MM.1S (cell line): ENCODE measurements at regions not wholly inside any gene's neighbourhood (a gene's known extent, or its start where the extent isn't known, plus 50 kb on each side); places are given as distances from the start of the nearest gene placed in this dataset.
A peak's percentile ranks its signal among the peaks of the same experiment; 100 is the strongest.

Experiments
- DNase-seq: peaks from one replicate; pipeline ENCODE4 v3.0.0-alpha.2; 2015
- H2AFZ ChIP-seq: fragments of 300-600 bp; sonication (generic); 2 replicates; pipeline ENCODE4 v1.6.0; 2016; ENCODE audit warnings: antibody characterized with exemption, low read length
- H3F3A ChIP-seq: fragments of 300-600 bp; sonication (generic); 2 replicates; pipeline ENCODE4 v1.6.1; 2016; ENCODE audit warnings: mild to moderate bottlenecking, antibody characterized with exemption, low read length, moderate library complexity, mixed read lengths; ENCODE audit not compliant: insufficient read depth
- H3K27ac ChIP-seq: fragments of 300-600 bp; sonication (generic); 2 replicates; pipeline ENCODE4 v1.5.1; 2016; ENCODE audit warnings: mild to moderate bottlenecking, low read length
- H3K27me3 ChIP-seq: fragments of 300-600 bp; sonication (generic); replicated peaks from 2 replicates; pipeline ENCODE4 v1.6.0; 2016; ENCODE audit warnings: low read length; ENCODE audit not compliant: insufficient read depth
- H3K36me3 ChIP-seq: fragments of 300-600 bp; sonication (generic); replicated peaks from 2 replicates; pipeline ENCODE4 v1.6.1; 2016; ENCODE audit warnings: mild to moderate bottlenecking, low read length, mixed read lengths; ENCODE audit not compliant: insufficient read depth
- H3K4me1 ChIP-seq: fragments of 300-600 bp; sonication (generic); 2 replicates; pipeline ENCODE4 v1.6.1; 2016; ENCODE audit warnings: low read length, mixed read lengths
- H3K4me2 ChIP-seq: fragments of 300-600 bp; sonication (generic); 2 replicates; pipeline ENCODE4 v1.6.0; 2016; ENCODE audit warnings: low read depth, low read length
- H3K4me3 ChIP-seq: fragments of 300-600 bp; sonication (generic); 2 replicates; pipeline ENCODE4 v1.5.1; 2016; ENCODE audit warnings: low read length, mixed read lengths
- H3K79me2 ChIP-seq: fragments of 300-600 bp; sonication (generic); 2 replicates; pipeline ENCODE4 v1.6.1; 2016; ENCODE audit warnings: mixed run types, low read length, mixed read lengths
- H3K9ac ChIP-seq: fragments of 300-600 bp; sonication (generic); 2 replicates; pipeline ENCODE4 v1.6.1; 2016; ENCODE audit warnings: low read length, mixed read lengths
- H3K9me2 ChIP-seq: fragments of 300-600 bp; sonication (generic); replicated peaks from 2 replicates; pipeline ENCODE4 v1.6.1; 2016; ENCODE audit warnings: mild to moderate bottlenecking, low read length, mixed read lengths; ENCODE audit not compliant: insufficient read depth
- H3K9me3 ChIP-seq: fragments of 300-600 bp; sonication (generic); replicated peaks from 2 replicates; pipeline ENCODE4 v1.6.1; 2016; ENCODE audit warnings: mild to moderate bottlenecking, low read length, mixed read lengths; ENCODE audit not compliant: insufficient read depth
- H4K20me1 ChIP-seq: fragments of 300-600 bp; sonication (generic); 2 replicates; pipeline ENCODE4 v1.6.1; 2016; ENCODE audit warnings: mild to moderate bottlenecking, low read length, moderate library complexity, mixed read lengths; ENCODE audit not compliant: insufficient read depth
- CTCF ChIP-seq: fragments of 300-600 bp; sonication (generic); IDR thresholded peaks from 2 replicates; pipeline ENCODE4 v1.5.1; 2016; ENCODE audit warnings: antibody characterized with exemption, low read length, mixed read lengths
- EZH2 ChIP-seq: fragments of 300-600 bp; sonication (generic); optimal IDR thresholded peaks from 2 replicates; pipeline ENCODE3; 2017; ENCODE audit warnings: low read depth, mild to moderate bottlenecking, antibody characterized with exemption, low read length, mixed read lengths
- EZH2phosphoT487 ChIP-seq: fragments of 300-600 bp; sonication (generic); IDR thresholded peaks from 2 replicates; pipeline ENCODE4 v1.6.1; 2018; ENCODE audit warnings: antibody characterized with exemption, low read length

GRCh38 chr17:34464812-34465211 lies 101.8 kb upstream of the CCL1 start:
- Histone ChIP-seq H3K27me3 (no peaks in the 10 kb centered on the region), H4K20me1 (no peaks in the 10 kb centered on the region), H3K4me1 (peaks cover 17% of the 10 kb centered on the region), H3K27ac (no peak overlapping the region), H2AFZ (no peak overlapping the region), H3K9ac (no peak overlapping the region), H3K4me3 (no peak overlapping the region), H3K9me3 (no peaks in the 10 kb centered on the region), H3K36me3 (no peaks in the 10 kb centered on the region), H3K79me2 (no peaks in the 10 kb centered on the region), H3K4me2 (no peak overlapping the region), H3K9me2 (no peaks in the 10 kb centered on the region), H3F3A (no peaks in the 10 kb centered on the region)
- TF ChIP-seq EZH2phosphoT487, result no peak
- no peak for TF ChIP-seq CTCF
- no peak for TF ChIP-seq EZH2
- no peak for DNase-seq

- DNase-seq, result no peak
- Histone ChIP-seq H3K4me2 (no peak overlapping the region), H3K36me3 (no peaks in the 10 kb centered on the region), H3K79me2 (no peaks in the 10 kb centered on the region), H4K20me1 (no peaks in the 10 kb centered on the region), H3K9me2 (no peaks in the 10 kb centered on the region), H3K4me1 (peaks cover 24% of the 10 kb centered on the region), H3K4me3 (no peak overlapping the region), H2AFZ (no peak overlapping the region), H3K9me3 (no peaks in the 10 kb centered on the region), H3K27ac (no peak overlapping the region), H3K9ac (no peak overlapping the region), H3F3A (no peaks in the 10 kb centered on the region), H3K27me3 (no peaks in the 10 kb centered on the region)
- TF ChIP-seq EZH2phosphoT487, result no peak
- no peak for TF ChIP-seq EZH2
- TF ChIP-seq CTCF, result no peak
Observed at GRCh38 chr17:34458266-34458665, 95.2 kb upstream of the CCL1 start.

- Histone ChIP-seq H3K27me3 (no peaks in the 10 kb centered on the region), H2AFZ (peak overlapping the region; percentile 33; the same call in 1 of the 2 replicates), H3K9me2 (no peaks in the 10 kb centered on the region), H3K9me3 (no peaks in the 10 kb centered on the region), H3K27ac (peak overlapping the region; percentile 31; the same call in 1 of the 2 replicates), H3K4me2 (peak overlapping the region; percentile 37), H3F3A (no peaks in the 10 kb centered on the region), H3K9ac (no peak overlapping the region), H3K36me3 (no peaks in the 10 kb centered on the region), H4K20me1 (no peaks in the 10 kb centered on the region), H3K4me1 (peaks cover 24% of the 10 kb centered on the region), H3K79me2 (no peaks in the 10 kb centered on the region), H3K4me3 (no peak overlapping the region)
- peak; percentile 69 for DNase-seq
- TF ChIP-seq EZH2phosphoT487 (no peak), CTCF (no peak), EZH2 (no peak)
Observed at GRCh38 chr17:34456121-34456520, 93.1 kb upstream of the CCL1 start.
